ENCODE measurements at regions not wholly inside any gene's neighbourhood (a gene's known extent, or its start where the extent isn't known, plus 50 kb on each side); places are given as distances from the start of the nearest gene placed in this dataset.

DNA sequence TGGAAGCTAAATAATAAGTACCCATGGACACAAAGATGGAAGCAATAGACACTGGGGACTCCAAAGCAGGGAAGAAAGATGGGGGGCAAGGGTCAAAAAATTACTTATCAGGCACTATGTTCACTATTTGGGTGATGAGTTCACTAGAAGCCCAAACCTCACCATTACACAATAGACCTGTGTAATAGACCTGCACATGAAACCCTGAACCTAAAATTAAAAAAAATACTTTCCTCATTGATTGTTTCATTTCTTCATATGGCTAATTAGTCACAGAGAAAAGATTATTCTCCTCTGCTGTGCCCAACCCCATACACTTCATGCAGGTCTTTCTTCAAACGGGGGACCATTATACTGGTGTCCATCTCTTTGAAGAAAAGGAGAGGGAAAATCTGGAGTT, 213.0 kb upstream of the DTNBP1 start (continued):
- TF ChIP-seq, protein P1, sequence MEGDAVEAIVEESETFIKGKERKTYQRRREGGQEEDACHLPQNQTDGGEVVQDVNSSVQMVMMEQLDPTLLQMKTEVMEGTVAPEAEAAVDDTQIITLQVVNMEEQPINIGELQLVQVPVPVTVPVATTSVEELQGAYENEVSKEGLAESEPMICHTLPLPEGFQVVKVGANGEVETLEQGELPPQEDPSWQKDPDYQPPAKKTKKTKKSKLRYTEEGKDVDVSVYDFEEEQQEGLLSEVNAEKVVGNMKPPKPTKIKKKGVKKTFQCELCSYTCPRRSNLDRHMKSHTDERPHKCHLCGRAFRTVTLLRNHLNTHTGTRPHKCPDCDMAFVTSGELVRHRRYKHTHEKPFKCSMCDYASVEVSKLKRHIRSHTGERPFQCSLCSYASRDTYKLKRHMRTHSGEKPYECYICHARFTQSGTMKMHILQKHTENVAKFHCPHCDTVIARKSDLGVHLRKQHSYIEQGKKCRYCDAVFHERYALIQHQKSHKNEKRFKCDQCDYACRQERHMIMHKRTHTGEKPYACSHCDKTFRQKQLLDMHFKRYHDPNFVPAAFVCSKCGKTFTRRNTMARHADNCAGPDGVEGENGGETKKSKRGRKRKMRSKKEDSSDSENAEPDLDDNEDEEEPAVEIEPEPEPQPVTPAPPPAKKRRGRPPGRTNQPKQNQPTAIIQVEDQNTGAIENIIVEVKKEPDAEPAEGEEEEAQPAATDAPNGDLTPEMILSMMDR (conservative IDR thresholded peaks at IDR 0.05; ENCODE audit: low read depth in 2 of 2), result no peak
- TF ChIP-seq JUNB (IDR thresholded peaks at IDR 0.05; ENCODE audit: unreplicated experiment) (no peak), EZH2phosphoT487 (IDR thresholded peaks at IDR 0.05; ENCODE audit: unreplicated experiment) (no peak), STAT1 (IDR thresholded peaks at IDR 0.05; ENCODE audit: unreplicated experiment) (no peak)

DNA sequence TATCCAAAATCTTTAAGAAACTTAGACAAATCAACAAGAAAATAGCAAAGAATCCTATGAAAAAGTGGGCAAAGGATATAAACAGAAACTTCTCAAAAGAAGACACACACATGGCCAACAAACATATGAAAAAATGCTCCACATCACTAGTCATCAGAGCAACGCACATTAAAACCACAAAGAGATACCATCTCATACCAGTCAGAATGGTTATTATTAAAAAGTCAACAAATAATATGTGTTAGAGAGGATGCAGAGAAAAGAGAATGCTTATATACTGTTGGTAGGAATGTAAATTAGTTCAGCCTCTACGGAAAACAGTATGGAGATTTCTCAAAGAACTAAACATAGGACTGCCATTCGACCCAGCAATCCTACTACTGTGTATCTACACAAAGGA, 212.0 kb upstream of the DTNBP1 start:
- Histone ChIP-seq H3K36me3 (ENCODE audit: insufficient read depth) (no peaks in the 10 kb centered on the region), H4K20me1 (replicated peaks; ENCODE audit: insufficient read depth) (no peaks in the 10 kb centered on the region), H3K79me2 (replicated peaks; ENCODE audit: insufficient read depth) (no peaks in the 10 kb centered on the region), H3K4me2 (no peak overlapping the region), H3F3A (replicated peaks; ENCODE audit: low read depth) (no peaks in the 10 kb centered on the region), H3K27me3 (ENCODE audit: insufficient read depth) (no peaks in the 10 kb centered on the region), H3K4me3 (no peak overlapping the region), H3K9me2 (ENCODE audit: insufficient read depth) (peaks cover 5% of the 10 kb centered on the region; the same call in 1 of the 2 replicates), H3K27ac (ENCODE audit: low read depth) (no peak overlapping the region), H2AFZ (no peak overlapping the region), H3K4me1 (ENCODE audit: insufficient read depth) (peaks cover 27% of the 10 kb centered on the region)
- ATAC-seq (no peak), DNase-seq (ENCODE audit: low spot score) (no peak)
- H3K4me3 Mint-ChIP-seq, result no peak overlapping the region
- peaks cover 3% of the 10 kb centered on the region for H3K27me3 Mint-ChIP-seq (ENCODE audit: insufficient read depth, low read depth, poor library complexity)
- peaks cover 28% of the 10 kb centered on the region for H3K4me1 Mint-ChIP-seq
- no peaks in the 10 kb centered on the region for H3K36me3 Mint-ChIP-seq (ENCODE audit: low read depth)
- H3K27ac Mint-ChIP-seq, result no peak overlapping the region
- H3K9me3 Mint-ChIP-seq, result no peaks in the 10 kb centered on the region
- TF ChIP-seq EZH2phosphoT487 (IDR thresholded peaks at IDR 0.05; ENCODE audit: unreplicated experiment) (no peak), NANOG (IDR thresholded peaks at IDR 0.05; ENCODE audit: borderline replicate concordance) (no peak), CREB1 (CRISPR knock-in tag; IDR thresholded peaks at IDR 0.05; ENCODE audit: low read depth) (no peak), STAT1 (IDR thresholded peaks at IDR 0.05; ENCODE audit: unreplicated experiment) (no peak), JUNB (IDR thresholded peaks at IDR 0.05; ENCODE audit: unreplicated experiment) (no peak), ZNF331 (CRISPR knock-in tag; IDR thresholded peaks at IDR 0.05; ENCODE audit: low read depth) (no peak), ZNF114 (CRISPR knock-in tag; IDR thresholded peaks at IDR 0.05) (no peak), EZH2 (IDR thresholded peaks at IDR 0.05; ENCODE audit: low read depth, unreplicated experiment) (no peak)
- TF ChIP-seq, protein P2, sequence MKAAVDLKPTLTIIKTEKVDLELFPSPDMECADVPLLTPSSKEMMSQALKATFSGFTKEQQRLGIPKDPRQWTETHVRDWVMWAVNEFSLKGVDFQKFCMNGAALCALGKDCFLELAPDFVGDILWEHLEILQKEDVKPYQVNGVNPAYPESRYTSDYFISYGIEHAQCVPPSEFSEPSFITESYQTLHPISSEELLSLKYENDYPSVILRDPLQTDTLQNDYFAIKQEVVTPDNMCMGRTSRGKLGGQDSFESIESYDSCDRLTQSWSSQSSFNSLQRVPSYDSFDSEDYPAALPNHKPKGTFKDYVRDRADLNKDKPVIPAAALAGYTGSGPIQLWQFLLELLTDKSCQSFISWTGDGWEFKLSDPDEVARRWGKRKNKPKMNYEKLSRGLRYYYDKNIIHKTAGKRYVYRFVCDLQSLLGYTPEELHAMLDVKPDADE (IDR thresholded peaks at IDR 0.05), result no peak
- TF ChIP-seq, protein P1 (conservative IDR thresholded peaks at IDR 0.05; ENCODE audit: low read depth in 2 of 2), result no peak
- TF ChIP-seq, protein P3, sequence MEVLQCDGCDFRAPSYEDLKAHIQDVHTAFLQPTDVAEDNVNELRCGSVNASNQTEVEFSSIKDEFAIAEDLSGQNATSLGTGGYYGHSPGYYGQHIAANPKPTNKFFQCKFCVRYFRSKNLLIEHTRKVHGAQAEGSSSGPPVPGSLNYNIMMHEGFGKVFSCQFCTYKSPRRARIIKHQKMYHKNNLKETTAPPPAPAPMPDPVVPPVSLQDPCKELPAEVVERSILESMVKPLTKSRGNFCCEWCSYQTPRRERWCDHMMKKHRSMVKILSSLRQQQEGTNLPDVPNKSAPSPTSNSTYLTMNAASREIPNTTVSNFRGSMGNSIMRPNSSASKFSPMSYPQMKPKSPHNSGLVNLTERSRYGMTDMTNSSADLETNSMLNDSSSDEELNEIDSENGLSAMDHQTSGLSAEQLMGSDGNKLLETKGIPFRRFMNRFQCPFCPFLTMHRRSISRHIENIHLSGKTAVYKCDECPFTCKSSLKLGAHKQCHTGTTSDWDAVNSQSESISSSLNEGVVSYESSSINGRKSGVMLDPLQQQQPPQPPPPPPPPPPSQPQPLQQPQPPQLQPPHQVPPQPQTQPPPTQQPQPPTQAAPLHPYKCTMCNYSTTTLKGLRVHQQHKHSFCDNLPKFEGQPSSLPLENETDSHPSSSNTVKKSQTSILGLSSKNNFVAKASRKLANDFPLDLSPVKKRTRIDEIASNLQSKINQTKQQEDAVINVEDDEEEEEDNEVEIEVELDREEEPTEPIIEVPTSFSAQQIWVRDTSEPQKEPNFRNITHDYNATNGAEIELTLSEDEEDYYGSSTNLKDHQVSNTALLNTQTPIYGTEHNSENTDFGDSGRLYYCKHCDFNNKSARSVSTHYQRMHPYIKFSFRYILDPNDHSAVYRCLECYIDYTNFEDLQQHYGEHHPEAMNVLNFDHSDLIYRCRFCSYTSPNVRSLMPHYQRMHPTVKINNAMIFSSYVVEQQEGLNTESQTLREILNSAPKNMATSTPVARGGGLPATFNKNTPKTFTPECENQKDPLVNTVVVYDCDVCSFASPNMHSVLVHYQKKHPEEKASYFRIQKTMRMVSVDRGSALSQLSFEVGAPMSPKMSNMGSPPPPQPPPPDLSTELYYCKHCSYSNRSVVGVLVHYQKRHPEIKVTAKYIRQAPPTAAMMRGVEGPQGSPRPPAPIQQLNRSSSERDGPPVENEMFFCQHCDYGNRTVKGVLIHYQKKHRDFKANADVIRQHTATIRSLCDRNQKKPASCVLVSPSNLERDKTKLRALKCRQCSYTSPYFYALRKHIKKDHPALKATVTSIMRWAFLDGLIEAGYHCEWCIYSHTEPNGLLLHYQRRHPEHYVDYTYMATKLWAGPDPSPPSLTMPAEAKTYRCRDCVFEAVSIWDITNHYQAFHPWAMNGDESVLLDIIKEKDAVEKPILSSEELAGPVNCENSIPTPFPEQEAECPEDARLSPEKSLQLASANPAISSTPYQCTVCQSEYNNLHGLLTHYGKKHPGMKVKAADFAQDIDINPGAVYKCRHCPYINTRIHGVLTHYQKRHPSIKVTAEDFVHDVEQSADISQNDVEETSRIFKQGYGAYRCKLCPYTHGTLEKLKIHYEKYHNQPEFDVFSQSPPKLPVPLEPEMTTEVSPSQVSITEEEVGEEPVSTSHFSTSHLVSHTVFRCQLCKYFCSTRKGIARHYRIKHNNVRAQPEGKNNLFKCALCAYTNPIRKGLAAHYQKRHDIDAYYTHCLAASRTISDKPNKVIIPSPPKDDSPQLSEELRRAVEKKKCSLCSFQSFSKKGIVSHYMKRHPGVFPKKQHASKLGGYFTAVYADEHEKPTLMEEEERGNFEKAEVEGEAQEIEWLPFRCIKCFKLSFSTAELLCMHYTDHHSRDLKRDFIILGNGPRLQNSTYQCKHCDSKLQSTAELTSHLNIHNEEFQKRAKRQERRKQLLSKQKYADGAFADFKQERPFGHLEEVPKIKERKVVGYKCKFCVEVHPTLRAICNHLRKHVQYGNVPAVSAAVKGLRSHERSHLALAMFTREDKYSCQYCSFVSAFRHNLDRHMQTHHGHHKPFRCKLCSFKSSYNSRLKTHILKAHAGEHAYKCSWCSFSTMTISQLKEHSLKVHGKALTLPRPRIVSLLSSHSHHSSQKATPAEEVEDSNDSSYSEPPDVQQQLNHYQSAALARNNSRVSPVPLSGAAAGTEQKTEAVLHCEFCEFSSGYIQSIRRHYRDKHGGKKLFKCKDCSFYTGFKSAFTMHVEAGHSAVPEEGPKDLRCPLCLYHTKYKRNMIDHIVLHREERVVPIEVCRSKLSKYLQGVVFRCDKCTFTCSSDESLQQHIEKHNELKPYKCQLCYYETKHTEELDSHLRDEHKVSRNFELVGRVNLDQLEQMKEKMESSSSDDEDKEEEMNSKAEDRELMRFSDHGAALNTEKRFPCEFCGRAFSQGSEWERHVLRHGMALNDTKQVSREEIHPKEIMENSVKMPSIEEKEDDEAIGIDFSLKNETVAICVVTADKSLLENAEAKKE (CRISPR knock-in tag; IDR thresholded peaks at IDR 0.05), result no peak
